HEK293 (cell line): ENCODE measurements at regions not wholly inside any gene's neighbourhood (a gene's known extent, or its start where the extent isn't known, plus 50 kb on each side); places are given as distances from the start of the nearest gene placed in this dataset.

Experiments used
- GLI2 ChIP-seq: fragments of 450-650 bp; formaldehyde crosslinking; IDR thresholded peaks from 2 replicates; pipeline ENCODE4; 2017; ENCODE audit warnings: missing biosample characterization, missing genetic modification characterization, low read depth, borderline replicate concordance
- YY1 ChIP-seq: fragments of 450-650 bp; formaldehyde crosslinking; IDR thresholded peaks from 2 replicates; pipeline ENCODE4 v1.5.1; 2018; ENCODE audit warnings: missing biosample characterization, missing genetic modification characterization
- ZFP37 ChIP-seq: fragments of 450-650 bp; formaldehyde crosslinking; IDR thresholded peaks from 2 replicates; pipeline ENCODE4 v1.5.1; 2016; ENCODE audit warnings: missing biosample characterization, missing genetic modification characterization
- ZNF169 ChIP-seq: fragments of 450-650 bp; formaldehyde crosslinking; IDR thresholded peaks from 2 replicates; pipeline ENCODE4 v1.5.1; 2016; ENCODE audit warnings: missing biosample characterization, missing genetic modification characterization
- ZNF302 ChIP-seq: fragments of 450-650 bp; formaldehyde crosslinking; IDR thresholded peaks from 2 replicates; pipeline ENCODE4 v1.5.1; 2016; ENCODE audit warnings: missing biosample characterization, missing genetic modification characterization, low read depth
- ZNF561 ChIP-seq: fragments of 450-650 bp; IDR thresholded peaks from 2 replicates; pipeline ENCODE4 v1.5.1; 2018; ENCODE audit warnings: missing biosample characterization, missing genetic modification characterization, borderline replicate concordance
- ZNF707 ChIP-seq: fragments of 450-650 bp; formaldehyde crosslinking; IDR thresholded peaks from 2 replicates; pipeline ENCODE4 v1.5.1; 2016; ENCODE audit warnings: missing biosample characterization, missing genetic modification characterization
- ZNF777 ChIP-seq: fragments of 450-650 bp; formaldehyde crosslinking; IDR thresholded peaks from 2 replicates; pipeline ENCODE4 v1.5.1; 2017; ENCODE audit warnings: missing biosample characterization, missing genetic modification characterization, borderline replicate concordance
- TF ChIP-seq, protein P1 (sequence below): fragments of 450-650 bp; formaldehyde crosslinking; IDR thresholded peaks from 2 replicates; pipeline ENCODE4 v1.5.1; 2016; ENCODE audit warnings: missing biosample characterization, missing genetic modification characterization
- TF ChIP-seq, protein P2 (sequence below): fragments of 450-650 bp; formaldehyde crosslinking; IDR thresholded peaks from 2 replicates; pipeline ENCODE4 v1.5.1; 2016; ENCODE audit warnings: missing biosample characterization, missing genetic modification characterization, low read depth
- TF ChIP-seq, protein P3 (sequence below): fragments of 450-650 bp; formaldehyde crosslinking; conservative IDR thresholded peaks from 2 replicates; pipeline ENCODE4 v1.5.1; 2016; ENCODE audit warnings: low read depth, missing biosample characterization, missing genetic modification characterization
- TF ChIP-seq, protein P4 (sequence below): fragments of 450-650 bp; formaldehyde crosslinking; IDR thresholded peaks from 2 replicates; pipeline ENCODE4 v1.5.1; 2016; ENCODE audit warnings: missing biosample characterization, missing genetic modification characterization

DNA sequence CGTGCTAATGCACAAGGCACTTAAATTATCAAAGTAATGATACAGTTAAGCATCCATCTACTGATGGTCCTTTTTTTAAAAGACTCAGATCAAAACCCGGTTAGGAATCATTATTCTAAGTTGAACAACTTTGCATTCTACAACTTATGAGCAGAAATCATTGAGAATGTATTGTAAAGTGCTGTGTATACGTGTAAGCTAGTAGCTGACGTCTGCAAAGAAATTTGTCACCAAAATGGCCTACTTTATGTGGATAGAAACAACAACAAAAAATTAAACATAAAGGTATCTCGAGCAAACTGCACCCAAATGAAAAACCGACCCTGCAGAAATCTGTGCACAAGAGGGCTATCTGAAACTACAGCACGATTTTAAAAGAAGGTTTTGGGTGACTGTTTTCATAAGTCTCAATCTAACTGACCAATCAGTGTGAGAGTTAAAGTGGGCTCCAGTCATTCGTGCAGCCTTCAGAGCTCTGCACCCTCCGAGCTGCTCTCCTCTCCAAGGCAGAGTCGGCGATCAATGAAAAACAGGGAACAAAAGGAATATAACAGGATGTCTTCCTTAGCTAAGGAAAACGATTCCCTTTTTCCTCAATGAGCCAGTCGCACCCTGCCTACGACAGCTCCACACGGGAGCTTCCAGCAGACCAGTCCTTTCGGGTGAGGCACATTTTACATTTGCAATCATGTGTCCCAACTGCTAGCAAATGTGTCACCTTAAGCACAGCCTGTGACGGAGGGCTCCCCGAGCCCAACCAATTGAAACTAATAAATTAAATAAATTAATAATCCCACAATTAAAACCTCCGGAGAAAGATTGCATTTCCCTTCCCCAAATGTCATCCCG is 200.7 kb upstream of the FOXN3 start:
- TF ChIP-seq, protein P1, sequence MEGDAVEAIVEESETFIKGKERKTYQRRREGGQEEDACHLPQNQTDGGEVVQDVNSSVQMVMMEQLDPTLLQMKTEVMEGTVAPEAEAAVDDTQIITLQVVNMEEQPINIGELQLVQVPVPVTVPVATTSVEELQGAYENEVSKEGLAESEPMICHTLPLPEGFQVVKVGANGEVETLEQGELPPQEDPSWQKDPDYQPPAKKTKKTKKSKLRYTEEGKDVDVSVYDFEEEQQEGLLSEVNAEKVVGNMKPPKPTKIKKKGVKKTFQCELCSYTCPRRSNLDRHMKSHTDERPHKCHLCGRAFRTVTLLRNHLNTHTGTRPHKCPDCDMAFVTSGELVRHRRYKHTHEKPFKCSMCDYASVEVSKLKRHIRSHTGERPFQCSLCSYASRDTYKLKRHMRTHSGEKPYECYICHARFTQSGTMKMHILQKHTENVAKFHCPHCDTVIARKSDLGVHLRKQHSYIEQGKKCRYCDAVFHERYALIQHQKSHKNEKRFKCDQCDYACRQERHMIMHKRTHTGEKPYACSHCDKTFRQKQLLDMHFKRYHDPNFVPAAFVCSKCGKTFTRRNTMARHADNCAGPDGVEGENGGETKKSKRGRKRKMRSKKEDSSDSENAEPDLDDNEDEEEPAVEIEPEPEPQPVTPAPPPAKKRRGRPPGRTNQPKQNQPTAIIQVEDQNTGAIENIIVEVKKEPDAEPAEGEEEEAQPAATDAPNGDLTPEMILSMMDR (tag by site-specific recombination) = no peak
- TF ChIP-seq, protein P2, sequence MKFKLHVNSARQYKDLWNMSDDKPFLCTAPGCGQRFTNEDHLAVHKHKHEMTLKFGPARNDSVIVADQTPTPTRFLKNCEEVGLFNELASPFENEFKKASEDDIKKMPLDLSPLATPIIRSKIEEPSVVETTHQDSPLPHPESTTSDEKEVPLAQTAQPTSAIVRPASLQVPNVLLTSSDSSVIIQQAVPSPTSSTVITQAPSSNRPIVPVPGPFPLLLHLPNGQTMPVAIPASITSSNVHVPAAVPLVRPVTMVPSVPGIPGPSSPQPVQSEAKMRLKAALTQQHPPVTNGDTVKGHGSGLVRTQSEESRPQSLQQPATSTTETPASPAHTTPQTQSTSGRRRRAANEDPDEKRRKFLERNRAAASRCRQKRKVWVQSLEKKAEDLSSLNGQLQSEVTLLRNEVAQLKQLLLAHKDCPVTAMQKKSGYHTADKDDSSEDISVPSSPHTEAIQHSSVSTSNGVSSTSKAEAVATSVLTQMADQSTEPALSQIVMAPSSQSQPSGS (tag by site-specific recombination) = no peak
- TF ChIP-seq YY1 (tag by site-specific recombination) (no peak), GLI2 (tag by site-specific recombination) (no peak), ZNF777 (no peak), ZFP37 (tag by site-specific recombination) (no peak), ZNF561 (tag by site-specific recombination) (no peak), ZNF707 (no peak), ZNF302 (no peak), ZNF169 (tag by site-specific recombination) (no peak)
- TF ChIP-seq, protein P3, sequence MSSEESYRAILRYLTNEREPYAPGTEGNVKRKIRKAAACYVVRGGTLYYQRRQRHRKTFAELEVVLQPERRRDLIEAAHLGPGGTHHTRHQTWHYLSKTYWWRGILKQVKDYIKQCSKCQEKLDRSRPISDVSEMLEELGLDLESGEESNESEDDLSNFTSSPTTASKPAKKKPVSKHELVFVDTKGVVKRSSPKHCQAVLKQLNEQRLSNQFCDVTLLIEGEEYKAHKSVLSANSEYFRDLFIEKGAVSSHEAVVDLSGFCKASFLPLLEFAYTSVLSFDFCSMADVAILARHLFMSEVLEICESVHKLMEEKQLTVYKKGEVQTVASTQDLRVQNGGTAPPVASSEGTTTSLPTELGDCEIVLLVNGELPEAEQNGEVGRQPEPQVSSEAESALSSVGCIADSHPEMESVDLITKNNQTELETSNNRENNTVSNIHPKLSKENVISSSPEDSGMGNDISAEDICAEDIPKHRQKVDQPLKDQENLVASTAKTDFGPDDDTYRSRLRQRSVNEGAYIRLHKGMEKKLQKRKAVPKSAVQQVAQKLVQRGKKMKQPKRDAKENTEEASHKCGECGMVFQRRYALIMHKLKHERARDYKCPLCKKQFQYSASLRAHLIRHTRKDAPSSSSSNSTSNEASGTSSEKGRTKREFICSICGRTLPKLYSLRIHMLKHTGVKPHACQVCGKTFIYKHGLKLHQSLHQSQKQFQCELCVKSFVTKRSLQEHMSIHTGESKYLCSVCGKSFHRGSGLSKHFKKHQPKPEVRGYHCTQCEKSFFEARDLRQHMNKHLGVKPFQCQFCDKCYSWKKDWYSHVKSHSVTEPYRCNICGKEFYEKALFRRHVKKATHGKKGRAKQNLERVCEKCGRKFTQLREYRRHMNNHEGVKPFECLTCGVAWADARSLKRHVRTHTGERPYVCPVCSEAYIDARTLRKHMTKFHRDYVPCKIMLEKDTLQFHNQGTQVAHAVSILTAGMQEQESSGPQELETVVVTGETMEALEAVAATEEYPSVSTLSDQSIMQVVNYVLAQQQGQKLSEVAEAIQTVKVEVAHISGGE (tag by site-specific recombination) = no peak
- TF ChIP-seq, protein P4, sequence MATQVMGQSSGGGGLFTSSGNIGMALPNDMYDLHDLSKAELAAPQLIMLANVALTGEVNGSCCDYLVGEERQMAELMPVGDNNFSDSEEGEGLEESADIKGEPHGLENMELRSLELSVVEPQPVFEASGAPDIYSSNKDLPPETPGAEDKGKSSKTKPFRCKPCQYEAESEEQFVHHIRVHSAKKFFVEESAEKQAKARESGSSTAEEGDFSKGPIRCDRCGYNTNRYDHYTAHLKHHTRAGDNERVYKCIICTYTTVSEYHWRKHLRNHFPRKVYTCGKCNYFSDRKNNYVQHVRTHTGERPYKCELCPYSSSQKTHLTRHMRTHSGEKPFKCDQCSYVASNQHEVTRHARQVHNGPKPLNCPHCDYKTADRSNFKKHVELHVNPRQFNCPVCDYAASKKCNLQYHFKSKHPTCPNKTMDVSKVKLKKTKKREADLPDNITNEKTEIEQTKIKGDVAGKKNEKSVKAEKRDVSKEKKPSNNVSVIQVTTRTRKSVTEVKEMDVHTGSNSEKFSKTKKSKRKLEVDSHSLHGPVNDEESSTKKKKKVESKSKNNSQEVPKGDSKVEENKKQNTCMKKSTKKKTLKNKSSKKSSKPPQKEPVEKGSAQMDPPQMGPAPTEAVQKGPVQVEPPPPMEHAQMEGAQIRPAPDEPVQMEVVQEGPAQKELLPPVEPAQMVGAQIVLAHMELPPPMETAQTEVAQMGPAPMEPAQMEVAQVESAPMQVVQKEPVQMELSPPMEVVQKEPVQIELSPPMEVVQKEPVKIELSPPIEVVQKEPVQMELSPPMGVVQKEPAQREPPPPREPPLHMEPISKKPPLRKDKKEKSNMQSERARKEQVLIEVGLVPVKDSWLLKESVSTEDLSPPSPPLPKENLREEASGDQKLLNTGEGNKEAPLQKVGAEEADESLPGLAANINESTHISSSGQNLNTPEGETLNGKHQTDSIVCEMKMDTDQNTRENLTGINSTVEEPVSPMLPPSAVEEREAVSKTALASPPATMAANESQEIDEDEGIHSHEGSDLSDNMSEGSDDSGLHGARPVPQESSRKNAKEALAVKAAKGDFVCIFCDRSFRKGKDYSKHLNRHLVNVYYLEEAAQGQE = no peak
